ENCODE measurements at regions not wholly inside any gene's neighbourhood (a gene's known extent, or its start where the extent isn't known, plus 50 kb on each side); places are given as distances from the start of the nearest gene placed in this dataset.
"Not testable (repeated sequence)": the region's sequence is repeated elsewhere in the genome, so short reads cannot be mapped to it uniquely, and the experiment has no call there.

DNA sequence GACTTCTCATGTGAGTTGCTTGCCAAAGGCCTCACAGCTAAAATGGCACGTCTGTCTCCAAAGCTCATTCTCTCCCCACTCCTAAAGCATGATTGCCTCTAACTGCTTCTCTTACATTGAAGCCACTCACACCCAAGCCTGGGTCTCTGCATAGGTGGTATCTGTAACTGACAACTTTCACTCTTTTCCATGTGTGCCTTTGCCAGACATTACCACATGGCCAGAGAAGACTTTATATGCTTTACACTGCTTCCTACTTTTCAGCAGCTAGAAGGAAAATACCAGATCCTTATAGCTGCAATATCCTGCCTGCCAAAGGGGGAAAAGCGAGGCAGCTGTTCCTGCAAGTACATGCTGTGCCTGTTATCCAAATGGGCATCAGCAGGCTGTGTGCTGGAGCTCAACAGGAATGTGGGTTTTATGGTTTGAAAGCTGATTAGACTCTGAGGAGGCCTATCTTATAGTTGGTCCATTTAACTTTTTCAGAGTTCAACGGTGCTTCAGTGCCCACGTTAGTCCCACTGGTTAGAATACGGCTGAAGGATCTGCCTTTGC, 547.1 kb downstream of the RAB38 start:
- DNase-seq, result no peak

DNA sequence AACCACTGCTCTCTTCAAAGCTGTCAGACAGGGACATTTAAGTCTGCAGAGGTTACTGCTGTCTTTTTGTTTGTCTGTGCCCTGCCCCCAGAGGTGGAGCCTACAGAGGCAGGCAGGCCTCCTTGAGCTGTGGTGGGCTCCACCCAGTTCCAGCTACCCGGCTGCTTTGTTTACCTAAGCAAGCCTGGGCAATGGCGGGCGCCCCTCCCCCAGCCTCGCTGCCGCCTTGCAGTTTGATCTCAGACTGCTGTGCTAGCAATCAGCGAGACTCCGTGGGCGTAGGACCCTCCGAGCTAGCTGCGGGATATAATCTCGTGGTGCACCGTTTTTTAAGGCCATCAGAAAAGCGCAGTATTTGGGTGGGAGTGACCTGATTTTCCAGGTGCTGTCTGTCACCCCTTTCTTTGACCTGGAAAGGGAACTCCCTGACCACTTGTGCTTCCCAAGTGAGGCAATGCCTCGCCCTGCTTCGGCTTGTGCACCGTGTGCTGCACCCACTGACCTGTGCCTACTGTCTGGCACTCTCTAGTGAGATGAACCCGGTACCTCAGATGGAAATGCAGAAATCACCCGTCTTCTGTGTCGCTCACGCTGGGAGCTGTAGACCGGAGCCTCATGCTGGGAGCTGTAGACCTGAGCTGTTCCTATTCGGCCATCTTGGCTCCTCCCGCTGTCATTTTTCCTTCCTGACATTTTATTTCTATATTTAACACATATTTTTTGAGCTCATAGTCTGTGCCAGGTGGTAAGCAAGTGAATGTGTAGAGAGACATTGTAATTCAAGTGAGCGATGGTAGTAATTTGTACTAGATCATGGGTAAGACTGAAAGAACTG, 551.5 kb downstream of the RAB38 start:
- not testable (repeated sequence) for DNase-seq

DNA sequence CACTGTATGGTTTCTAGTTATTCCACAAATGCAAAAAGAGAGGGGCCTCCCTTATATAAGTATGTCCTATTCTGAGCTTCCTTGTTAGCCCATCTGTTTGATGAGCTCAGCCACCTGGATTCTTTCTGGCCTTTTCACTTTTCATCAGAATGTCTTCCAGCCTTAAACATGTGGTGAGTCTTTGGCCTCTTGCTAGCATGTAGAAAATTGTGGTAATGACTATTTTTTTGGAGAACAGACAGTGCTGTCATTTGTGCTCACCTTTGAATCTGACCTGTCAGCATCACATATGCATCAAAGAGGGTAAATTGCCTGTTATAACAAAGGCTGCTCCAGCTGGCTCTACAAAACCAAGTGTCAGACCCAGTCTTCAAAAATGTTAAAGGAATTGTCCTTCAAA, 558.7 kb downstream of the RAB38 start:
- no peak for DNase-seq

DNA sequence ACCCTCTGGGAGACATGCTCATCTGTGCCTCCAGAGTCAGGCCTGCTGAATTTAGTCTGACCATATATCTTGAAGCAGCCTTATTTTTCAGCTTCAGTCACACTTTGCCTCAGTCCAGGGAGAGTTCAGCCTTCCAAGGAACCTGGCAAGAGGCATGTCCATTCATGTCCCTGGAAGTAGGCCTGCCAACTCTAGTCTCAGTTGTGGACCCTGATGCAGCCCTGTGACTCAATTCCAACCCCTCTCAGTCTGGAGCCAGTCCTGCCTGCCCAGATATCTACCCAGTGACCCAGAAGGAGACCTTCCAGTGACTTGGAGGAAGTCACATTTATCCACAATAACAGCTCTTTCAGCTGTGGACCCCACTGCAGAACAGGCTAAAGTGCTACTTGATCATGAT, 566.6 kb downstream of the TMEM135 start:
- DNase-seq, result no peak

DNA sequence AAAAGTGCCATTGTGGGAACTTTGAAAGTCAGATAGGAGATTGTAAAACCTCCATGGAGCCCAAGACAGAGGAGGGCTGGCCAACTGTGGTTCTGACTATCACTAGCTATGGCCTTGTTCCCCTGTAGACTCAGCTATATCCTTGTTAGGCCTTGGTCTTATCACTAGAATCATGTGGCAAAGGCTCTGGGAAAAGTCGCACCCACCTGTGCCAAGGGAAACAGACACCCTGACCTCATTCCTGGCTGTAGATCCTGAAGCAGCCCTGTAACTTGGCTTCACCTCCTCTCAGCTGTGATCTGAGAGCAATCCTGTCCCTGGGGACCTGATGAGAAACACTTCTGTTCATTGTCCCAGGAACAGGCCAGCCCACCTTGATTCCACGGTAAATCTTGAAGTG, 566.2 kb downstream of the TMEM135 start:
- DNase-seq, result no peak

DNA sequence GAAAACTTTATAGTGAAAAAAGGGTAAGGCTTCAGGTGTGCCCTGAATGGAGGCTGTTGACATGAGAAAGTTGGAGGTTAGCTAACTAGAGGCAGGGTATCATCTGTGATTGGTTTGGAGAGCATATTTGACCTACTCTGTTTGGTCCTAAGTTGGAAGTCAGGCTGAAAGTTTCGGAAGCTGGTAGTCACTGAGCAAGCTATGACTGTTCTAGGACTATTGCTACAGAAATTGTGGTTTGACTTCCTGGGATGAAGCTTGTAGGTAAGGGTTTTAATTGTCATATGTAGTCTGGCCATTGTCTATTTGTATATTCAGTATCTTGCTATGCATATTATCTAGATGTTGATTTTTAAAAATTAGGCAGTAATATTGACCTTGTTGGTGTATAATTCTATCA, 565.0 kb downstream of the TMEM135 start:
- DNase-seq, result no peak

DNA sequence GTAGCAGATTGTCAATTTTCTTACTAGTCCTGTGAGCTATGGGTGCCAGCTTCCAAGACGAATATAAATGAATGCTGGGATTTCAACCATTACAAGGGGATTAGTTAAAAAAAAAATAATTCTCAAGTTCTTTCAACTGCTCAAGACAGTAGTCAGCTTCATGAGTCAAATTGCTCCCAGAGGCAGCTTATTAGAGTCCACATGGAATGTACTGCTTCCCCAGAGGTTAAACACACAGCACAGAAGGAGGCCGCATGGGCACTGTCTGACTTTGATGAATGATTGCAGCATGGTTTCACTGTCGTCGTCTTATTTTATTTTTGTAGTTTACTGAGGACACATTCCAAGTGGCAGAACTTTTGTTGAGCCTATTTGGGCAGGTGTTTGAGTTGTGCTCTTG, 563.2 kb downstream of the TMEM135 start:
- DNase-seq, result no peak

DNA sequence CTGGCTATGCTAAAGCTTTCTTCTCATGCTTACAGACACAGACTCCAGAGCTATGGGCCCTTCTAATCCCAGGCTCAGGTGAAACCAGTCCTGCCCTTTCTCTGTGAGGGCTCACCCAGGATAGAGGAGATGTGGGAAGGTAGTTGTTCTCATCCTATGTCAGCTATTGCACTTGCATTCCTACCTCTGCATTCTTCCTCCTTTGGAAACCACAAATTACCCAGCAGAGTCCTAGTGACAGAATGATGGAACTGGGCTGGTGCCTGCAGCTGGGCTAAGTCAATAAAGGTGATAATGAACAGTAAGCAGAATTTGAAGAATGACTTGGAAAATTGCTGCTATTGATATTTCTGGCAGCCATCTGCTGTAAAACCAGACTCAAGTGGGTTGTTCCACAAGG, 560.0 kb downstream of the TMEM135 start:
- DNase-seq, result no peak

DNA sequence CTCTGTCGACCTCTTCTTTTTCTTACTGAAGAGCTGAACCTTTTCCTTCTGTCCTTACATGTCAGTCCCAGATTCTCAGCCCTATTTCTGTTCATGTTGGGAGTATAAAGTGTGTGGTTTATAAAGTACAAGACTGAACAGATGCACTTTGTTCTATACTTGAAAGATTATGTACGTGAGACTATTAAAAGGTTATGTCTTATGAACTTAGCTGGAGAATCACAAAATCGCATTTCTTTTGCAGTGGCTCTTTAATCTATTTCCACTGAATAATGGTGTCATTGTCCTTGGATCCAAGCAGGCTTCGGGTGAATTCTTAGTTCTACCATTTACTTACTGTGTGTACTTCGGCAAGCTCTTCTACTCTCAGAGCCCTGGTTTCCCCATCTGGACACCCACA, 558.4 kb downstream of the TMEM135 start:
- DNase-seq, result no peak

DNA sequence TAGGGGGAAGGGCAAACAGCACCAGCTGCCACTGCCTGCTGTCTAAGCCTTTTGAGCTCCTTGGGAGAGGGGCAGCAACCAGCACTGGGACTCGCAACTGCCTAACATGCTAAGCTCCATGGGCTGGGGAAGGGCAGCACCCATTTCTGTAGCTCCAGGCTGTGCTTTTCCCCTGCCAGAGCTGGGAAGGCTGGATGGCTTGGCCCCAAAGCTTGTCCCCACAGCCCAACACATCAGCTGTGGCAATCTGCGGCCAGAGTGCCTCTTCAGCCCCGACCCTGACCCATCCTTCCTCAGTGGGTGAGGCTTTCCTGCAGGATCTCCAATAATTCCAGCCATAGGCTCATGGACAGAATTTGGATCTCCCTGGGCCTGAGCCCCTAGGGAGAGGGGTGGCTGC, 551.3 kb downstream of the TMEM135 start:
- no peak for DNase-seq

DNA sequence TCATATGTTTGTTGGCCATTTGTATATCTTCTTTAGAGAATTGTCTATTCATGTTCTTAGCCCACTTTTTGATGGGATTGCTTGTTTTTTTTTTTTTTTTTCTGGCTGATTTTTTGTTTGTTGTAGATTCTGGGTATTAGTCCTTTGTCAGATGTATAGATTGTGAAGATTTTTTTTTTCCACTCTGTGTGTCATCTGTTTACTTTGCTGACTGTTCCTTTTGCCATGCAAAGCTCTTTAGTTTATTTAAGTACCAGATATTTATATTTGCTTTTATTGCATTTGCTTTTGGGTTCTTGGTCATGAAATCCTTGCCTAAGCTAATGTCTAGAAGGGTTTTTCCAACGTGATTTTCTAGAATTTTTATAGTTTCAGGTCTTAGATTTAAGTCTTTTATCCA, 547.9 kb downstream of the TMEM135 start:
- DNase-seq, result not testable (repeated sequence)

DNA sequence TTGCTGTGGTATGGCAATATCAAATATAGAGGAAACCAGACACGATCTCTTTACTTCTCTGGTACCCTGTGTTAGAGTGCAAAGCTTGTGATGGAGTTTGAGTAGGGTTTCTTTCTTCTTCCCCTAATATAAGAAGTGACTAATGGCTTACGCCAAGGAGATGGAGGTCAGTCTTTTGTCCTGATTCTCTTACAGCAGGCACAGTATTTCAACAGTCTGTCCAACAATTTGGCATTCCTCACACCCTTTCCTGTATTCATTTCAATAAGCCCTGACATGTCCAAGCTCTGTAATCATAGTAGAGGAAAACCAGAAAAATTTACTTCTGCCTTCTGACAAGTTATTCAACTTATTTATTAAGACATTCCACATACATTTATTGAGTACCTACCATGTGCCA, 546.2 kb downstream of the TMEM135 start:
- DNase-seq, result no peak

DNA sequence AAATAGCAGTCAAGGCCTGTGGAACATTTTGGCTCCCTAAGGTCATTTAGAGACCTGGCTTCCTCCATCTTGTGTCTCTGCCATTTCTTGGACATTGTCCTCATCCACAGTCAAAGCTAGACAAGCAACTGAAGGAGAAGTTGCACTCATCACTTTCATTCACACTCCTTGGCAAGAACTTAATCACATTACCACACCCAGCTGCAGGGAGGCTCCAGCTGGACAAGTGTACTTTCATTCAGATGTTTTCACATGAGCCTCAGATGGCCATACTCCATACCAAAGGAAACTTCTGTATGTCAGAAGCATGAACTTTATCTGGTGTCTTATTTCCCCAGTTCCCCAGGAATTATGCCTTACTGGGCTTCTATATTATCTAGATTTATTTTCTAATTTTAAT, 537.4 kb downstream of the TMEM135 start:
- DNase-seq, result no peak

DNA sequence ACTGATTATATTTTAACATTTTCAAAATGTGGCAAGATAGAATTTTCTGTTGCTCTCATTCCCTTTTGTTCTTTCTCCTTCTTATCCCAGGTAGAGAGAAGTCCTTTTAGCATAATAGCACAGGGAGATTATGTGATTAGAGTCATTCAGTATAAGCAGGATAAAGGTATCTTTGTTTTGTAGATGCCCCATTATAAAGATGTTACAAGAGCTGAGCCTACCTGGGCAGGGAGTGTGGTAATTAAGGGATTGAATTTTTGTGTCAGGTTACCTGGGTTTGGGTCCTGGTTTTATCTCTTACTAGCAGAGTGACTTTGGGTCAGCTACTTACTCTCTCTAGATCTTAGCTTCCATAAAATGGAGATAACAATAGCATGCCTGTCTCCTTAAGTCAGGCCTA, 536.5 kb downstream of the TMEM135 start:
- no peak for DNase-seq

DNA sequence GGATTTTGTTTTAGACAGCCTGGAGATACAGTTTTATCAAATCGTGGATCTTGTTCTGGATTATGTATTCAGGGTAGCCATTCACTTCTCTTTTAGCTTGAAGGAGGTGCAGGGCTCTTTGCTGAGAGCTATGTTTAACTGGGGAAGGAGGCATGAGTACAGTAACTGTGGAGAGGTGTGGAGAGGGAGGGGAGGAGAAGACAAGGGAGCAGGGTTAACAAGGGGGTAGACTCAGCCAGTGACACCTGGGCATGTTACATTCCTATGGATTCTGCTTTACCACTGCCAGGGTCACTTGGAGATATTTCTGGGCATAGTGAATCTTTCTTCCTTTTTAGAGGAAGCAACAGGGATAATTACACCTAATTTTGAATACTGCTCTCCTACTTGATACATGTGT, 536.0 kb downstream of the TMEM135 start:
- DNase-seq, result no peak

DNA sequence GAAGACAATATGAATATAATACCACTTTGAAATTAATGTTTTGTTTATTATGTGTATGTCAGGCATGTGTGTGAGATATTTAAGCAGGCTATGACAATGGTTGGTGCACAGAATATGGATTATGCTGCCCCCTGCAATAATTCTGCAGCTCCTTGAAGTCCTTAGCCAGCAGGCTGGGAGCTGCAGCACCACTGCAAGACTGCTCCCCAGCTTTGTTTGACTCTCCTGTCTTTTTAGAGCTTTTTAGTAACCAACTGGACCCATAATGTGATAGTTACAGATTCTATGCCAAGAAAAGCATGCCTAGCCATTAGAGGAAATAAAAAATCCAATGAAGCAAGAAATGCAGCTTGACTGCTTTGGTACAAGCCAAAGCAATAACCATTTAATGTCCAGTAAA, 535.1 kb downstream of the TMEM135 start:
- no peak for DNase-seq

DNA sequence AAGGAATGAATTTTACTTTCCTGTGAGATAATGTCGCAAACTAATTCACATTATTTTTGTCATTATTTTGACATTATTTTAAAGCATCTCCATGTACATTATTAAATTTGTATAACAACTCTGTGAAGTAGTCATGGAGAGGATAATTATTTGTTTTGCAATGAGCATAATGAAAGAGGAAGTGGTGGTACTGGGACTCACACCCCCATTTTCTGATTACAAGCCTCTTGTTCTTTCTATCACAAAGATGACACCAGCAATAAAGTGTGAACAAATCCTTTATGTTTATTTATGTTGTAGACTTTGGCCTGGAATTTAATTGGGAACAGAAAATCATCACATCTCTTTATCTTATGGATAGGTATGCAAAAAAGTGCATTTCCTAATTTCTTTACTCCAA, 522.6 kb downstream of the TMEM135 start:
- DNase-seq, result peak in 1 of 2 experiments; percentile 3

DNA sequence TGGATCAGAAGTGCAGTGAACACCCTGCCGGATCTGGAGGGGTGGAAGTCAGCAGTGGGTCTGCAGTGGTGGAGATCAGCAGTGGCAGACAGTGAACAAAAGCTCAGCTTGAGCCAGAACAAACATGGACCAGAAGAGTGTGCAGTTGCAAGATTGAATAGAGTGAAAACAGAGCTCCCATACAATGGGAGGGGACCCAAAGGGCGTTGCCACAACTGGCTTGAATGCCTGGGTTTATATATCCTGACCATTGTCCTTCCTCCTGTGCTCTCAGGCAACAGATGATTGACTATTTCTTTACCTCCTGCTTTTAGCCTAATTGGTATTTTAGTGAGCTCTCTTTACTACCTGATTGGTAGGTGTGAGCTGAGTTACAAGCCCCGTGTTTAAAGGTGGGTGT, 522.1 kb downstream of the TMEM135 start:
- DNase-seq, result not testable (repeated sequence)

DNA sequence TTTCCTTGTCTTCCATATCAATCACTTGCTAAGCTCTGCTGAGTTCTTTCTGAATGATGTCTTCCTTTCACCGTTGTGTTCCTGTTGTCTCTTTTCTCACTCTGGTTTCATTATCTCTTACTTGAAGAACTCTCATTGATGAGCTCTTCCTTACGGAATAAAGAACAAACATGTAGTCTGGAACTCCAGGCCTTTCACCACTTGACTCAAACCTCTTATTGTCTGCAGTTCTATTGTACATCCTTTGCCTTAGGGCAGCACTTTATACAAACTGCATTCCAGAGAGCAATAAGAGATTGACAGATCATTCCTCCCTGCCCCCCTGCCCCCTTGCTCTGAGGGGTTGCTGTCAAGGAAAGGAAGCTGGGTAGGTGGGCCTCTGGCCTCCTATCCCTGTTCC, 517.4 kb downstream of the TMEM135 start:
- DNase-seq, result no peak

DNA sequence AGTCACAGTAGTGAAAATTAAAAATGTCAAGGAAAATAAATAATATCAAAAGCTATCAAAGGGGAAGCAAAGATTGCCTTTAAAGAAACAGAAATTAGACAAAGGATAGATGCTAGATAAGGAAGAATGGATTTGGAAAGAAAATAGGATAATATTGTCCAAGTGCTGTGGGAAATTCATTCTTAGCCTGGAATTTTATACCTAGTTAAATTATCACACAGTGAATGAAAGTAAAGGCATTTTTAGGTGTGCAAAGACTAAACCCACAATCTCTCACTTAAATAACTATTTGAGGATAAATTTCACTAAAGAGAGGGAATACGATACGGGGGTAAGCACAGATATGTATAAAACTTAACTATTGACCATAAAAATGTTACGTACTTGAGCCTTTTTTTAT, 511.1 kb downstream of the TMEM135 start:
- no peak for DNase-seq

DNA sequence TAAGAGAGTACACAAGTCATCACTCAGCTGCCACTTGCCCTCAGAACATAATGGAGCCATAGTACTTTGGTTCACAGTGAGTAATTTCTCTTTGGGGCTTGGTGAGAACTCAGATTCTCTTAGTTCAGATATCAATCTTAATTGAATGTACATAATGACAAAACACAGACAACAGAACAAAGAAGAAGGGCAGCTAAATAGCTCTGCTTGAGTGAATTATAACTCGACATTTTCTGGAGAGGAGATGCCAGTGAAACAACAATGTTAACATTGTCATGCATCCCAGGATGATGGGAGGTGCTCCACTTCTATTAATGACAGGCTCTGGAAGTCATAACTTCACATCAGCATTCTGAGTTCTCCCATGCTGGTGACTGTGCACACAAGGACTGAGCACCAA, 508.1 kb downstream of the TMEM135 start:
- no peak for DNase-seq

DNA sequence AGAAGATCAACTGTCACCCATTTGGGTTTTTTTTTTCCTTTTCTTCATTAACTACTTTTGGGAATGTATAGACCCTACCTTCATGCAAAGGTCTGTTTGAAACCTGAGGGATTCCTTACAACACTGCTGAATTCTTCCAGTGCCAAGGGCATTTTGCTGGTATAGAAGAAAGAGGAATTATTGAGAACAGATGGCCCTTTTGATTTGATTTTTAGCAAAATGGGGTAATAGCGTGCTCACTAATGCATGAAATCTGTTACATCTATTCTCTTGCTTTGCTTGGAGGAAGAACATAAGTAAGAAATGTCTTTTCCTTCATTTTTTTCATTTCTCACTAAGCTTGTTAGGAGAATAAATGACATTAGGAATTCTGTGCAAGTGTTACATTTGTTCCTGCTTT, 501.9 kb downstream of the TMEM135 start:
- DNase-seq, result no peak

DNA sequence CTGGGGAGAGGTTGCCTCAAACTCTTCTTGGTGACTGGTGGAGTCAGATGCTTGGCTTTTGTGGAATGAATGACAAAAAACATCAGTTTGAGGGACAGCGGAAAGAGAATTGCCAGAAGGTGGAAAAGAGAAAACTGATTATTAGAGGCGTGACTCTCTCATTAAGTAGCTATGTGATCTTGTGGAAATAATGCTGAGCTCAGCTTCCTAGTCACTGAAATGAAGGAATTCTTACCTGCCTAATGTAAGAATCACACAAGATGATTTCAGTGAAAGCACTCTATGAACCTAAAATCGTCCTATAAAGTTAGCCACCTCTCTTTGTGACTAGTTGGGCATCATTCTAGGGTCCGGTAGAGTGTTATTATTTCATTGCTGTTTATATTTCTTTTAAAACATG, 498.8 kb downstream of the TMEM135 start:
- no peak for DNase-seq

DNA sequence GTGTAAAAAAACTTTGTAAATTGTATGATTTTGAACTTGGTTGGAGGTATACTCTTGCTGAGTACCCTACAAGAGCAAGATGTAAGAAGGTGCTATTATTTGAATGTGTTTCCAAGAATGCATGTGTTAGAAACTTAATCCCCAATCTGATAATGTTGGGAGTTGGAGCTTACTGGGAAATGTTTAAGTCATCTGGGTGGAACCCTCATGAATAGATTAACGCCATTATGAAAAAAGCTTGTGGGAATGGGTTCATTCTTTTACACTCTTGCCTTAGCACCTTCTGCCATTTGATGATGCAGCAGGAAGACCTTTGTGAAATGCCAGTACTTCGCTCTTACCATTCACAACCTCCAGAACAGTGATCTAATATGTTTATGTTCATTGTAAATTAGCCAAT, 498.3 kb downstream of the TMEM135 start:
- no peak for DNase-seq

DNA sequence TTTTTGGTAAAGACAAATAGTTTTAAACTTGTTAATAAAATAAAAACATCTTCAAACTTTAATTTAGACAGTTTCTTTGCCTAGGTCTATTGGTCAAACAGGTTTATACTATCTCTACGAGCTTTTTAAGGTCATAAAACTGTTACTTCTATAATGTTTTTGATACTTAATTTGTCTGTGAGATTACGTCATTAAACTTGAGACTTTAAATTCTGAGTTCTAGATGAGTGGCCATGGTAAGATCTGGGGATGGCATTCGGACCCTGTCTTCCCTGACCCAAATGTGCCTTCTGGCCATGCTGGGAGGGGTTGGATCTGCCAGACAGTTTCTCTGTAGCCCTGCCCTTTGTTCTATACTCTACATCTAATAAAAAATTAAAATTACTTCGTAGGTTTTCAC, 497.8 kb downstream of the TMEM135 start:
- no peak for DNase-seq
